ENCODE measurements at regions not wholly inside any gene's neighbourhood (a gene's known extent, or its start where the extent isn't known, plus 50 kb on each side); places are given as distances from the start of the nearest gene placed in this dataset.

GRCh38 chr5:57804007-57804444 lies 321.4 kb upstream of the ACTBL2 start:
- no peak overlapping the region for H3K27ac ChIP-seq (ENCODE audit: low read depth, low read length)
- peak; percentile 47 for DNase-seq (ENCODE audit: low read depth, low spot score)
- no peak for TF ChIP-seq CTCF (IDR thresholded peaks at IDR 0.05; ENCODE audit: low read depth, low read length)
- H3K9me3 ChIP-seq (ENCODE audit: control insufficient read depth, insufficient read depth, low read length) = no peaks in the 10 kb centered on the region
- ChIA-PET CTCF (interaction anchor here (0.9 to 1.2 kb wide), 2 partner anchors 24 to 25 kb away, joined by 3 read pairs; no protein-coding TSS in a partner anchor), POLR2A (no interaction called here)
- no peak overlapping the region for H3K4me3 ChIP-seq (ENCODE audit: low read depth, low read length)
- H3K27me3 ChIP-seq (ENCODE audit: control insufficient read depth, insufficient read depth, low read length) = no peaks in the 10 kb centered on the region

- CTCF ChIA-PET = no interaction called here
- Histone ChIP-seq H3K27me3 (ENCODE audit: control insufficient read depth, insufficient read depth, low read length) (no peaks in the 10 kb centered on the region), H3K27ac (ENCODE audit: low read depth, low read length) (no peak overlapping the region), H3K4me3 (ENCODE audit: low read depth, low read length) (no peak overlapping the region), H3K9me3 (ENCODE audit: control insufficient read depth, insufficient read depth, low read length) (no peaks in the 10 kb centered on the region)
- POLR2A ChIA-PET = no interaction called here
- no peak for TF ChIP-seq CTCF (IDR thresholded peaks at IDR 0.05; ENCODE audit: low read depth, low read length)
- no peak for DNase-seq (ENCODE audit: low read depth, low spot score)
These were observed 319.5 kb upstream of the ACTBL2 start for GRCh38 chr5:57802131-57802530.

- Histone ChIP-seq H3K27ac (ENCODE audit: low read depth, low read length) (no peak overlapping the region), H3K9me3 (ENCODE audit: control insufficient read depth, insufficient read depth, low read length) (no peaks in the 10 kb centered on the region), H3K27me3 (ENCODE audit: control insufficient read depth, insufficient read depth, low read length) (no peaks in the 10 kb centered on the region), H3K4me3 (ENCODE audit: low read depth, low read length) (no peak overlapping the region)
- DNase-seq (ENCODE audit: low read depth, low spot score) = no peak
- POLR2A ChIA-PET = no interaction called here
- no peak for TF ChIP-seq CTCF (IDR thresholded peaks at IDR 0.05; ENCODE audit: low read depth, low read length)
- CTCF ChIA-PET = no interaction called here
These were observed 312.6 kb upstream of the ACTBL2 start for GRCh38 chr5:57795203-57795602.

GRCh38 chr5:57791875-57792274 lies 309.3 kb upstream of the ACTBL2 start:
- H3K9me3 ChIP-seq (ENCODE audit: control insufficient read depth, insufficient read depth, low read length) = no peaks in the 10 kb centered on the region
- no peaks in the 10 kb centered on the region for H3K27me3 ChIP-seq (ENCODE audit: control insufficient read depth, insufficient read depth, low read length)
- ChIA-PET CTCF (interaction anchor here (1.1 to 1.9 kb wide), 2 partner anchors 12 to 494 kb away, joined by 3 to 10 read pairs; no protein-coding TSS in a partner anchor), POLR2A (no interaction called here)
- no peak overlapping the region for H3K27ac ChIP-seq (ENCODE audit: low read depth, low read length)
- DNase-seq (ENCODE audit: low read depth, low spot score) = no peak
- no peak for TF ChIP-seq CTCF (IDR thresholded peaks at IDR 0.05; ENCODE audit: low read depth, low read length)
- H3K4me3 ChIP-seq (ENCODE audit: low read depth, low read length) = no peak overlapping the region

- H3K4me3 ChIP-seq (ENCODE audit: low read depth, low read length) = no peak overlapping the region
- no peak for DNase-seq (ENCODE audit: low read depth, low spot score)
- no peak overlapping the region for H3K27ac ChIP-seq (ENCODE audit: low read depth, low read length)
- H3K9me3 ChIP-seq (ENCODE audit: control insufficient read depth, insufficient read depth, low read length) = no peaks in the 10 kb centered on the region
- CTCF ChIA-PET = no interaction called here
- TF ChIP-seq CTCF (IDR thresholded peaks at IDR 0.05; ENCODE audit: low read depth, low read length) = no peak
- no peaks in the 10 kb centered on the region for H3K27me3 ChIP-seq (ENCODE audit: control insufficient read depth, insufficient read depth, low read length)
- POLR2A ChIA-PET = no interaction called here
These were observed 303.3 kb upstream of the ACTBL2 start for GRCh38 chr5:57785946-57786345.
